SK-N-SH (cell line): ENCODE measurements at regions not wholly inside any gene's neighbourhood (a gene's known extent, or its start where the extent isn't known, plus 50 kb on each side); places are given as distances from the start of the nearest gene placed in this dataset.

Source experiments
- CTCF ChIA-PET: fragments of 300-600, 350-600 bp; formaldehyde crosslinking; extraction: SDS; loops from one replicate; lab custom pipeline; 2021; lab: Yijun Ruan, JAX
- POLR2A ChIA-PET: fragments of 350-600 bp; sonication (Branson Sonifier 250); formaldehyde crosslinking; extraction: SDS; loops from one replicate; lab custom pipeline; 2020; ENCODE audit warnings: antibody characterized with exemption, inconsistent platforms; lab: Yijun Ruan, JAX
- DNase-seq: peaks from one replicate; pipeline ENCODE4 v3.0.0; 2012
- H2AFZ ChIP-seq: fragments of 200-600 bp; sonication (generic); 2 replicates; pipeline ENCODE4 v1.8.1; 2016; ENCODE audit warnings: antibody characterized with exemption, mild to moderate bottlenecking, low read depth
- H3F3A ChIP-seq: fragments of 200-600 bp; sonication (generic); replicated peaks from 2 replicates; pipeline ENCODE3; 2016; ENCODE audit warnings: antibody characterized with exemption, mild to moderate bottlenecking; ENCODE audit not compliant: insufficient read depth
- H3K27ac ChIP-seq, 2 experiments: fragments of 200-500 bp in 1 of 2; fragments of 200-600 bp in 1 of 2; sonication (Bioruptor generic) in 1 of 2; sonication (generic), shearing (Covaris generic) in 1 of 2; 2 replicates each; pipeline versions ENCODE4 v1.5.1 to v1.6.1; 2014 to 2016; ENCODE audit warnings: low read depth in 2 of 2, inconsistent platforms in 1 of 2, low read length in 1 of 2, mild to moderate bottlenecking in 1 of 2, mixed read lengths in 1 of 2
- H3K27me3 ChIP-seq: fragments of 200-600 bp; sonication (generic), shearing (Covaris generic); 2 replicates; pipeline ENCODE4 v1.6.1; 2016; ENCODE audit warnings: mixed run types; ENCODE audit not compliant: insufficient read depth
- H3K36me3 ChIP-seq, 2 experiments: fragments of 200-500 bp in 1 of 2; fragments of 200-600 bp in 1 of 2; sonication (Bioruptor generic) in 1 of 2; sonication (generic) in 1 of 2; replicated peaks in 1 of 2; 2 replicates each; pipeline versions ENCODE3 to v1.5.1; 2014 to 2016; ENCODE audit warnings: low read length in 1 of 2, mild to moderate bottlenecking in 1 of 2; ENCODE audit not compliant: insufficient read depth in 2 of 2, control insufficient read depth in 1 of 2
- H3K4me1 ChIP-seq, 2 experiments: fragments of 200-500 bp in 1 of 2; fragments of 200-600 bp in 1 of 2; sonication (Bioruptor generic) in 1 of 2; sonication (generic), shearing (Covaris generic) in 1 of 2; 2 replicates each; pipeline versions ENCODE4 v1.5.1 to v1.6.1; 2014 to 2016; ENCODE audit warnings: low read depth in 1 of 2, low read length in 1 of 2, mixed run types in 1 of 2; ENCODE audit not compliant: insufficient read depth in 2 of 2, control insufficient read depth in 1 of 2
- H3K4me2 ChIP-seq: fragments of 200-600 bp; sonication (generic), shearing (Covaris generic); 2 replicates; pipeline ENCODE4 v1.6.1; 2017; ENCODE audit warnings: mixed run types
- H3K4me3 ChIP-seq, 2 experiments: fragments of 200-500 bp in 1 of 2; fragments of 200-600 bp in 1 of 2; sonication (Bioruptor generic) in 1 of 2; sonication (generic), shearing (Covaris generic) in 1 of 2; 2 replicates each; pipeline versions ENCODE4 v1.5.1 to v1.8.1; 2014 to 2016; ENCODE audit warnings: low read depth in 2 of 2, inconsistent platforms in 1 of 2, low read length in 1 of 2, mild to moderate bottlenecking in 1 of 2, mixed read lengths in 1 of 2, moderate library complexity in 1 of 2
- H3K79me2 ChIP-seq: fragments of 200-600 bp; sonication (generic); 2 replicates; pipeline ENCODE4 v1.8.1; 2017; ENCODE audit warnings: mild to moderate bottlenecking; ENCODE audit not compliant: insufficient read depth
- H3K9ac ChIP-seq: fragments of 200-600 bp; sonication (generic); 2 replicates; pipeline ENCODE4 v1.6.1; 2017; ENCODE audit warnings: mixed run types
- H3K9me2 ChIP-seq: fragments of 200-600 bp; sonication (generic); 2 replicates; pipeline ENCODE4 v1.6.1; 2017; ENCODE audit warnings: mixed run types
- H3K9me3 ChIP-seq: fragments of 200-600 bp; sonication (generic); 2 replicates; pipeline ENCODE4 v1.6.1; 2017; ENCODE audit warnings: mixed run types, mild to moderate bottlenecking, moderate library complexity
- H4K20me1 ChIP-seq: fragments of 200-600 bp; sonication (generic); 2 replicates; pipeline ENCODE4 v1.6.1; 2017; ENCODE audit warnings: mild to moderate bottlenecking, mixed run types; ENCODE audit not compliant: insufficient read depth
- ELF1 ChIP-seq: IDR thresholded peaks from 2 replicates; pipeline ENCODE4 v1.4.0; 2012
- FOXJ3 ChIP-seq: sonication (generic); formaldehyde crosslinking; IDR thresholded peaks from 2 replicates; pipeline ENCODE4 v1.5.1; 2020; ENCODE audit warnings: mild to moderate bottlenecking, missing genetic modification reagents
- FOXM1 ChIP-seq: IDR thresholded peaks from 2 replicates; pipeline ENCODE4 v1.4.0; 2012; ENCODE audit warnings: low read depth, mild to moderate bottlenecking
- GABPA ChIP-seq: IDR thresholded peaks from 2 replicates; pipeline ENCODE4 v1.4.0; 2012; ENCODE audit warnings: low read depth, mild to moderate bottlenecking
- MXI1 ChIP-seq: IDR thresholded peaks from 2 replicates; pipeline ENCODE4 v1.6.1; 2012; ENCODE audit warnings: mild to moderate bottlenecking, low read depth, low read length, improper control_type of control experiment
- NRF1 ChIP-seq: IDR thresholded peaks from 2 replicates; pipeline ENCODE4 v1.6.1; 2012; ENCODE audit warnings: low read depth, mild to moderate bottlenecking, low read length
- RAD21 ChIP-seq: IDR thresholded peaks from 2 replicates; pipeline ENCODE4 v1.6.1; 2012; ENCODE audit warnings: mild to moderate bottlenecking, low read length
- REST ChIP-seq: IDR thresholded peaks from 2 replicates; pipeline ENCODE4 v1.6.1; 2012; ENCODE audit warnings: mild to moderate bottlenecking, low read depth, low read length, moderate library complexity
- RFX5 ChIP-seq: IDR thresholded peaks from 2 replicates; pipeline ENCODE4 v1.6.1; 2012; ENCODE audit warnings: mild to moderate bottlenecking, improper control_type of control experiment, low read length
- TAF1 ChIP-seq: IDR thresholded peaks from 2 replicates; pipeline ENCODE4 v1.6.1; 2012; ENCODE audit warnings: low read depth, mild to moderate bottlenecking, low read length, moderate library complexity, borderline replicate concordance
- TEAD4 ChIP-seq: IDR thresholded peaks from 2 replicates; pipeline ENCODE4 v1.4.0; 2012; ENCODE audit warnings: mild to moderate bottlenecking, borderline replicate concordance; ENCODE audit not compliant: insufficient read depth
- USF1 ChIP-seq: IDR thresholded peaks from 2 replicates; pipeline ENCODE4 v1.4.0; 2012; ENCODE audit warnings: low read depth, borderline replicate concordance
- YY1 ChIP-seq: IDR thresholded peaks from 2 replicates; pipeline ENCODE4 v1.4.0; 2012; ENCODE audit warnings: low read depth, mild to moderate bottlenecking
- whole genome bisulfite sequencing: methylation state at CpG from one replicate; pipeline ENCODE4 v1.1.6; 2017; ENCODE audit warnings: low lambda C conversion rate; 5-methylcytosine and 5-hydroxymethylcytosine counted together
- TF ChIP-seq, protein P1 (sequence below): IDR thresholded peaks from 2 replicates; pipeline ENCODE4; 2012
- TF ChIP-seq, protein P2 (sequence below): fragments of 200-600 bp; sonication (generic); IDR thresholded peaks from 2 replicates; pipeline ENCODE4 v1.6.1; 2017; ENCODE audit warnings: antibody characterized with exemption, mild to moderate bottlenecking, moderate library complexity
- TF ChIP-seq, protein P3 (sequence below): fragments of 150-350 bp; IDR thresholded peaks from 2 replicates; pipeline ENCODE4 v1.6.1; 2017; ENCODE audit warnings: antibody characterized with exemption, low read length, low read depth, borderline replicate concordance
- TF ChIP-seq, protein P4 (sequence below): IDR thresholded peaks from 2 replicates; pipeline ENCODE4 v1.4.0; 2012; ENCODE audit warnings: low read depth

DNA sequence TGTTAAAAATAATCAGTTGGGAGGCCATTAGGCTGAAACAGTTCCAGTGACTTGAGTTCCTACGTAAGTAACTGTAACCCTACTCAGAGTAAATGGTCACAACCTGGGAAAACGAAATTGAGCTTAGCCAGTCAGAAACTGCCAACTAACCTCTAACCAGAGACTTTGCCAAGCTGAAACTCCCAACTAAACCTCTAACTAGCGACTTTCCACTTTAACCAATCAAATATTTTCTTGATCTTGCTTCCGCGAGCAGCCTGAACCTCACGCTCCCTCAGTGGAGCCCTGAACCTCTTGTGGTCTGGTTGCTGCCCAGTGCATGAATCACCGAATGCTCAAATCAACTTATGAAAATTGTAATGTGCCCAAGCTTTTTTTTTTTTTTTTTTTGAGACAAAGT lies 156.2 kb downstream of the MED10 start:
- H2AFZ ChIP-seq, result no peak overlapping the region
- H3K36me3 ChIP-seq, result no peaks in the 10 kb centered on the region
- DNase-seq, result no peak
- no peaks in the 10 kb centered on the region for H3K9me3 ChIP-seq
- H3K27me3 ChIP-seq, result no peaks in the 10 kb centered on the region
- H3K4me1 ChIP-seq, result peaks cover 0 to 7% of the 10 kb centered on the region in 2 experiments; a peak in 1 of 4 replicates
- no peak for TF ChIP-seq FOXJ3 (CRISPR knock-in tag)
- TF ChIP-seq USF1, result no peak
- TF ChIP-seq, protein P1, sequence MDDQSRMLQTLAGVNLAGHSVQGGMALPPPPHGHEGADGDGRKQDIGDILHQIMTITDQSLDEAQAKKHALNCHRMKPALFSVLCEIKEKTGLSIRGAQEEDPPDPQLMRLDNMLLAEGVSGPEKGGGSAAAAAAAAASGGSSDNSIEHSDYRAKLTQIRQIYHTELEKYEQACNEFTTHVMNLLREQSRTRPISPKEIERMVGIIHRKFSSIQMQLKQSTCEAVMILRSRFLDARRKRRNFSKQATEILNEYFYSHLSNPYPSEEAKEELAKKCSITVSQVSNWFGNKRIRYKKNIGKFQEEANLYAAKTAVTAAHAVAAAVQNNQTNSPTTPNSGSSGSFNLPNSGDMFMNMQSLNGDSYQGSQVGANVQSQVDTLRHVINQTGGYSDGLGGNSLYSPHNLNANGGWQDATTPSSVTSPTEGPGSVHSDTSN, result no peak
- no peak for TF ChIP-seq ELF1
- no peak for TF ChIP-seq RFX5
- TF ChIP-seq RAD21, result no peak
- no peak for TF ChIP-seq TEAD4
- TF ChIP-seq TAF1, result no peak
- TF ChIP-seq, protein P2, sequence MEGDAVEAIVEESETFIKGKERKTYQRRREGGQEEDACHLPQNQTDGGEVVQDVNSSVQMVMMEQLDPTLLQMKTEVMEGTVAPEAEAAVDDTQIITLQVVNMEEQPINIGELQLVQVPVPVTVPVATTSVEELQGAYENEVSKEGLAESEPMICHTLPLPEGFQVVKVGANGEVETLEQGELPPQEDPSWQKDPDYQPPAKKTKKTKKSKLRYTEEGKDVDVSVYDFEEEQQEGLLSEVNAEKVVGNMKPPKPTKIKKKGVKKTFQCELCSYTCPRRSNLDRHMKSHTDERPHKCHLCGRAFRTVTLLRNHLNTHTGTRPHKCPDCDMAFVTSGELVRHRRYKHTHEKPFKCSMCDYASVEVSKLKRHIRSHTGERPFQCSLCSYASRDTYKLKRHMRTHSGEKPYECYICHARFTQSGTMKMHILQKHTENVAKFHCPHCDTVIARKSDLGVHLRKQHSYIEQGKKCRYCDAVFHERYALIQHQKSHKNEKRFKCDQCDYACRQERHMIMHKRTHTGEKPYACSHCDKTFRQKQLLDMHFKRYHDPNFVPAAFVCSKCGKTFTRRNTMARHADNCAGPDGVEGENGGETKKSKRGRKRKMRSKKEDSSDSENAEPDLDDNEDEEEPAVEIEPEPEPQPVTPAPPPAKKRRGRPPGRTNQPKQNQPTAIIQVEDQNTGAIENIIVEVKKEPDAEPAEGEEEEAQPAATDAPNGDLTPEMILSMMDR, result no peak
- TF ChIP-seq, protein P3, sequence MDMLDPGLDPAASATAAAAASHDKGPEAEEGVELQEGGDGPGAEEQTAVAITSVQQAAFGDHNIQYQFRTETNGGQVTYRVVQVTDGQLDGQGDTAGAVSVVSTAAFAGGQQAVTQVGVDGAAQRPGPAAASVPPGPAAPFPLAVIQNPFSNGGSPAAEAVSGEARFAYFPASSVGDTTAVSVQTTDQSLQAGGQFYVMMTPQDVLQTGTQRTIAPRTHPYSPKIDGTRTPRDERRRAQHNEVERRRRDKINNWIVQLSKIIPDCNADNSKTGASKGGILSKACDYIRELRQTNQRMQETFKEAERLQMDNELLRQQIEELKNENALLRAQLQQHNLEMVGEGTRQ, result no peak
- TF ChIP-seq, protein P4, sequence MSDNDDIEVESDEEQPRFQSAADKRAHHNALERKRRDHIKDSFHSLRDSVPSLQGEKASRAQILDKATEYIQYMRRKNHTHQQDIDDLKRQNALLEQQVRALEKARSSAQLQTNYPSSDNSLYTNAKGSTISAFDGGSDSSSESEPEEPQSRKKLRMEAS, result no peak
- no peak for TF ChIP-seq FOXM1
- no peak for TF ChIP-seq REST
- no peak for TF ChIP-seq NRF1
- TF ChIP-seq MXI1, result no peak
- TF ChIP-seq GABPA, result no peak
- no peak for TF ChIP-seq YY1
- no peaks in the 10 kb centered on the region for H3K79me2 ChIP-seq
- WGBS, result 42% methylated on average over 7 of the region's 7 CpGs
- H3K9me2 ChIP-seq, result no peaks in the 10 kb centered on the region
- no peak overlapping the region for H3K27ac ChIP-seq
- no peaks in the 10 kb centered on the region for H4K20me1 ChIP-seq
- ChIA-PET POLR2A (no interaction called here), CTCF (interaction anchor here (1.0 kb wide), 1 partner anchor 9 kb away, joined by 3 read pairs; no protein-coding TSS in a partner anchor)
- no peak overlapping the region for H3K4me2 ChIP-seq
- H3F3A ChIP-seq, result no peaks in the 10 kb centered on the region
- H3K4me3 ChIP-seq, result no peak overlapping the region
- H3K9ac ChIP-seq, result no peak overlapping the region
